Mesendoderm (in vitro differentiated cells): ENCODE measurements at regions not wholly inside any gene's neighbourhood (a gene's known extent, or its start where the extent isn't known, plus 50 kb on each side); places are given as distances from the start of the nearest gene placed in this dataset.

Source experiments
- DNase-seq: peaks from one replicate; pipeline ENCODE4 v3.0.0; 2013
- H2AK5ac ChIP-seq: 2 replicates; pipeline ENCODE4 v1.6.1; 2013; ENCODE audit warnings: low read length, inconsistent platforms
- H2BK120ac ChIP-seq: 2 replicates; pipeline ENCODE4 v1.6.1; 2013; ENCODE audit warnings: low read depth, mild to moderate bottlenecking, low read length, moderate library complexity, mixed read lengths
- H2BK15ac ChIP-seq: replicated peaks from 2 replicates; pipeline ENCODE4 v1.6.1; 2013; ENCODE audit warnings: low read depth, mild to moderate bottlenecking, moderate library complexity
- H2BK5ac ChIP-seq: 2 replicates; pipeline ENCODE4 v1.6.1; 2013; ENCODE audit warnings: low read length, inconsistent platforms
- H3K18ac ChIP-seq: 2 replicates; pipeline ENCODE4 v1.6.1; 2013; ENCODE audit warnings: mild to moderate bottlenecking, low read length, mixed read lengths
- H3K23ac ChIP-seq: one replicate; pipeline ENCODE4 v1.6.1; 2013; ENCODE audit warnings: low read length
- H3K27ac ChIP-seq: 2 replicates; pipeline ENCODE4 v1.5.1; 2013; ENCODE audit warnings: low read depth, mild to moderate bottlenecking, inconsistent platforms, low read length, moderate library complexity
- H3K27me3 ChIP-seq: 2 replicates; pipeline ENCODE4 v1.6.1; 2013; ENCODE audit warnings: low read length, control low read depth, mild to moderate bottlenecking, inconsistent platforms; ENCODE audit not compliant: insufficient read depth, poor library complexity
- H3K36me3 ChIP-seq: 2 replicates; pipeline ENCODE4 v1.6.1; 2013; ENCODE audit warnings: low read length, inconsistent platforms; ENCODE audit not compliant: control insufficient read depth, insufficient read depth
- H3K4ac ChIP-seq: one replicate; pipeline ENCODE4 v1.6.1; 2013; ENCODE audit warnings: low read depth, mild to moderate bottlenecking, low read length, moderate library complexity
- H3K4me1 ChIP-seq: 2 replicates; pipeline ENCODE4 v1.6.1; 2013; ENCODE audit warnings: low read depth, low read length, inconsistent platforms; ENCODE audit not compliant: control insufficient read depth
- H3K4me2 ChIP-seq: 2 replicates; pipeline ENCODE4 v1.6.1; 2013; ENCODE audit warnings: low read length
- H3K4me3 ChIP-seq: 2 replicates; pipeline ENCODE4 v1.5.1; 2013; ENCODE audit warnings: mild to moderate bottlenecking, low read length
- H3K56ac ChIP-seq: one replicate; pipeline ENCODE4 v1.6.1; 2013; ENCODE audit warnings: low read length
- H3K79me1 ChIP-seq: 2 replicates; pipeline ENCODE4 v1.6.1; 2013; ENCODE audit warnings: low read length, inconsistent platforms
- H3K79me2 ChIP-seq: 2 replicates; pipeline ENCODE4 v1.6.1; 2013; ENCODE audit warnings: mild to moderate bottlenecking, low read length; ENCODE audit not compliant: control insufficient read depth, insufficient read depth
- H3K9ac ChIP-seq: 2 replicates; pipeline ENCODE4 v1.6.1; 2013; ENCODE audit warnings: low read length, inconsistent platforms
- H4K5ac ChIP-seq: one replicate; pipeline ENCODE4 v1.6.1; 2013; ENCODE audit warnings: low read length
- H4K8ac ChIP-seq: one replicate; pipeline ENCODE4 v1.6.1; 2013; ENCODE audit warnings: low read depth, mild to moderate bottlenecking, control low read depth, low read length, moderate library complexity
- whole genome bisulfite sequencing: extraction: QIAGEN DNeasy Blood & Tissue Kit; methylation state at CpG from one replicate; pipeline ENCODE4 v1.1.7; 2013; ENCODE audit warnings: low lambda C conversion rate, missing lambda C conversion rate; ENCODE audit not compliant: insufficient coverage; ENCODE audit errors: extremely low coverage; 5-methylcytosine and 5-hydroxymethylcytosine counted together

DNA sequence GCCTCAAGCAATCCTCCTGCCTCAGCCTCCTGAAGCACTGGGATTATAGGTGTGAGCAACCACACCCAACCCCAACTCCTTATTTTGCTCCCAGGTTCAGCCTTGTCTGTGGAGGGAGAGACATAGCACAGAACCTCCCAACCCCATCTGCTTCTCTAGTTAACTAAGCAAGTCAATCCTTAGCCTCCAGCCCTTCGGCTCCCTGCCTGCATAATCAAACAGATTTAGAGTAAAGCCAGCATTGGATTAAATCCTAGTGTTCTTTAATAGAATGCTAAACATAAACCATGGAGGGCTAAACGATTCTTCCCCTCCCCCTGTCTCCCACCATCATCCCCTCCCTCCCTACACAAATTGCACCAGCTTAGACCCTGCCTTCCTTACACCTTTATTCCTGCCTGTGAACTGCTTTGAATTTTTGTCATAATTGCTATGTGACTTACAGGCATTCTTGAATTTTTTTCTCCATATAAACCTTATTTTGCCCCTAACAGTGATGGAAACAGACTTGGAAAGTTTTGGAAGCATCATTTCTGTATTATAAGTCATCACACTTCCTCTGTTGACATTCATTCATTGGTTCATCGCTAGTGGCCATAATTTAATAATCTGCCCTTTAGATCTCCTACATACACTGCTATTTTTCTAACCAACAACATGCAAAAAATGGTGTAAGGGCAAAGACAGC, 72.6 kb upstream of the TOMM7 start:
- WGBS: no CpG with 5 or more reads among the region's 3 CpGs

DNA sequence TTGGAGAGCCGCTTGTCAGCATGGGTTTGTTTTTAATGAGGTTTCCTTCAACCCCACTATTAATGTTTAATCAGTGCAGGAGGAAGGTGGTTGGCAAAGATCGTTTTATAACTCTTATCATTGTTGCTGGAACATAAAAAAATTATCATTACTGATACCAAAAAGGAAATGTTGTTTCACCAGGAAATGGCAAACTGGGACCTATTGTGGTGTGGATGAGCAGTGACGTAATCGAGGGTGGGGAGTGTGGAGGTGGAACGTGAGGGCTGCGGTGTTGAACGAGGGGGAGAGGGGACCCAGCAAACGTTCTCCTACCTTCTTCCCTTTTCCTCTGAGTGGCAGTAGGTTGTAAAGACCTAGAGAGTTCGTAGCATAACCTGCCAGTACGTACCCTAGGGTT, 71.9 kb upstream of the TOMM7 start:
- Histone ChIP-seq H3K27ac (no peak overlapping the region), H2BK120ac (no peak overlapping the region), H3K4me2 (no peak overlapping the region), H3K9ac (no peak overlapping the region), H3K56ac (peak overlapping the region; percentile 40), H3K18ac (no peak overlapping the region), H2AK5ac (no peak overlapping the region), H4K5ac (no peak overlapping the region), H3K23ac (no peak overlapping the region), H2BK5ac (no peak overlapping the region), H3K4ac (no peak overlapping the region), H3K27me3 (no peaks in the 10 kb centered on the region), H4K8ac (no peak overlapping the region), H3K4me3 (no peak overlapping the region), H3K36me3 (no peaks in the 10 kb centered on the region), H2BK15ac (no peak overlapping the region), H3K4me1 (no peaks in the 10 kb centered on the region), H3K79me1 (no peaks in the 10 kb centered on the region), H3K79me2 (no peaks in the 10 kb centered on the region)
- no CpG with 5 or more reads among the region's 10 CpGs for WGBS
- no peak for DNase-seq

More for the DNA sequence above, 72.6 kb upstream of the TOMM7 start:
- Histone ChIP-seq H2BK15ac (no peak overlapping the region), H3K9ac (no peak overlapping the region), H3K27me3 (no peaks in the 10 kb centered on the region), H3K4ac (no peak overlapping the region), H3K4me1 (no peaks in the 10 kb centered on the region), H4K8ac (no peak overlapping the region), H3K4me3 (no peak overlapping the region), H3K18ac (no peak overlapping the region), H3K36me3 (no peaks in the 10 kb centered on the region), H2AK5ac (no peak overlapping the region), H3K23ac (no peak overlapping the region), H2BK120ac (no peak overlapping the region), H3K79me2 (no peaks in the 10 kb centered on the region), H4K5ac (no peak overlapping the region), H3K56ac (no peak overlapping the region), H3K27ac (no peak overlapping the region), H3K4me2 (no peak overlapping the region), H3K79me1 (no peaks in the 10 kb centered on the region), H2BK5ac (no peak overlapping the region)
- DNase-seq: no peak

DNA sequence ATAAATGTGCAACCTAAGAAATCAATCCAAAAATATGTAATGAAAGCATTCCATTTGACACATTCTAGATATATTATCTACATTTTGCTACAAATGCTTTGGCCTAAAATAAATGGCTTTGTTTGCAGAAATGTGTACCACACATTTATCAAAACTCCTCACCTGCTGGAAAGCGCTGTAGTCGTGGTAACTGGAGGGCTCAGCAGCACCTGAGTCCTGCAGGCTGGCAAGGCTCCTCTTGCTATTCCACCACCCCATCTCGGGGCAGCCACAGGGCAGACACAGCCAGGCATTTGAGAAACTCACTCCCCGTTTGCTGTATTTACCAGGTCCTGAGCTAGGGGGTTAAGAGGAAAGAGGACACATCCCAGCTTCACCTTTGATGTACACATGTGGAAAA, 68.1 kb upstream of the TOMM7 start:
- Histone ChIP-seq H3K4ac (no peak overlapping the region), H2BK120ac (no peak overlapping the region), H3K4me1 (no peaks in the 10 kb centered on the region), H3K27ac (no peak overlapping the region), H3K4me3 (no peak overlapping the region), H2AK5ac (no peak overlapping the region), H4K8ac (no peak overlapping the region), H3K27me3 (no peaks in the 10 kb centered on the region), H3K9ac (no peak overlapping the region), H3K18ac (no peak overlapping the region), H4K5ac (no peak overlapping the region), H2BK5ac (no peak overlapping the region), H3K23ac (no peak overlapping the region), H3K79me2 (no peaks in the 10 kb centered on the region), H3K36me3 (no peaks in the 10 kb centered on the region), H3K79me1 (no peaks in the 10 kb centered on the region), H3K4me2 (no peak overlapping the region), H3K56ac (no peak overlapping the region), H2BK15ac (no peak overlapping the region)
- WGBS: no CpG with 5 or more reads among the region's 4 CpGs
- DNase-seq: no peak

DNA sequence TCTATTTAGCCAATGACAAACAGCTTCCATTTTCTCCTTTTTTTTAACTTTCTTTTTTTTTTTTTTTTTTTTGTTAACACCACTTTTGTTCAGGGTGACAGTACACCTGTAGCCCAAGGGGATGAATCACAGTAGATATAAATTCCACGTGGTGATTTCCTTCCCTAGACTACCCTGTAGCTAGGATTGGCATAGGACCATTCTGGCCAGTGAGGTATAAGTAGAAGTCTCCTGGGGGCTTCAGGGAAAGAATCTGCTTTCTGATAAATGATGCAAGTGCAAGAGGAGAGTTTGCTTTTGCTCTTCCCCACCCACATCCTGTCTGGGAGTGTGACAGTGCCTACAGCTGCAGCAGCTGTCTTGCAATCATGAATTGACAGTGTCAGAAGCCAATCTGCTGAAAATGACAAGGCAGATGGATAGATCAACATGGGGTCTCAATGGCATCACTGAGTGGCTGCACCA, 63.2 kb upstream of the TOMM7 start:
- Histone ChIP-seq H2BK120ac (no peak overlapping the region), H2BK5ac (no peak overlapping the region), H3K4me1 (no peaks in the 10 kb centered on the region), H3K9ac (no peak overlapping the region), H3K56ac (peak overlapping the region; percentile 62), H3K79me2 (no peaks in the 10 kb centered on the region), H2BK15ac (no peak overlapping the region), H4K5ac (no peak overlapping the region), H4K8ac (no peak overlapping the region), H3K4me2 (no peak overlapping the region), H3K4me3 (no peak overlapping the region), H3K36me3 (no peaks in the 10 kb centered on the region), H3K23ac (no peak overlapping the region), H3K79me1 (no peaks in the 10 kb centered on the region), H2AK5ac (no peak overlapping the region), H3K27ac (no peak overlapping the region), H3K4ac (no peak overlapping the region), H3K18ac (no peak overlapping the region), H3K27me3 (no peaks in the 10 kb centered on the region)
- no peak for DNase-seq
- no CpG with 5 or more reads among the region's 1 CpG for WGBS

DNA sequence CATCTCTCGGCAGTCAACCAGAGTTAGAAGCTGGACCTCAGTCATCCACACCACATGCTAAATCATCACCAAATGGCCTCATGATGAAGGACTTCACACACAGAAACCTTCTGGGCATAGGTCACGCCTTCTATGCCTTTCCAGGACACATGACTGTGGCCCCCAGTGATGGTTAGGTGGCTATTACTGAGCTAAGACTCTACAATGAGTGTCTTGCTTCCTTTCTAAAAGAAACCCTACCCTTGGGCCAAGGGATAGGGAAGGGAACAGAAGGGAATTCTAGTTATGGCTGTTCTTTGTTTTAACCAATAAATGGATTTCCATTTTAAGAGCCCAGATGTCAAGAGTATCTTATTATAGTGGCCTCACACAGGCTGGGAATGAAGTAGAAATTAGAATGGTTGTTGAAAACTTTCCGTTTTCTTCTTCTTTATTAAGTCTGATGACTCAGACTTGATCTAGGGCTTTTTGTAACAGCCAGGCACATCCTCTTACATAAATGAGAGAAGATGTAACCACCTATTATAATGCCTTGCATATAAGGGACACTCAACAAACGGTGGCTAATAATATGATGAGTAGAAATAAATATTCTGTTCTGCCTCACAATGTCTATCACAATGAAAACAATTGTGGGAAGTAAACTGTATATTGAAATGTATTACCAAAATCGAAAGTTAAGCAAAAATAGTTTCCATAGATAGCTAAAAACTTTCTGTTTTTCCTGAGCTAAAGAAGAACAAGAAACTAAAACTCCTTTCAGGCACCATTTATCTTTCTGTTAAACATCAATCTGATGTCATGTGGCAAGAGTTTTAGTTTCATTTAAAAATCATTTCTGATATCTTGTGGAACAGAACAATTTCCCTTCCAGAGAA, 62.5 kb upstream of the TOMM7 start:
- WGBS: no CpG with 5 or more reads among the region's 5 CpGs
- Histone ChIP-seq H2BK15ac (no peak overlapping the region), H3K27ac (no peak overlapping the region), H3K56ac (no peak overlapping the region), H3K9ac (no peak overlapping the region), H3K18ac (no peak overlapping the region), H4K8ac (no peak overlapping the region), H3K36me3 (no peaks in the 10 kb centered on the region), H2BK5ac (no peak overlapping the region), H3K4ac (no peak overlapping the region), H3K79me1 (no peaks in the 10 kb centered on the region), H4K5ac (no peak overlapping the region), H2BK120ac (no peak overlapping the region), H3K27me3 (no peaks in the 10 kb centered on the region), H3K23ac (no peak overlapping the region), H2AK5ac (no peak overlapping the region), H3K4me1 (peaks cover 1% of the 10 kb centered on the region), H3K4me2 (no peak overlapping the region), H3K79me2 (no peaks in the 10 kb centered on the region), H3K4me3 (no peak overlapping the region)
- no peak for DNase-seq
